DOHH2 (cell line): ENCODE measurements at regions not wholly inside any gene's neighbourhood (a gene's known extent, or its start where the extent isn't known, plus 50 kb on each side); places are given as distances from the start of the nearest gene placed in this dataset.
"Not testable (repeated sequence)": the region's sequence is repeated elsewhere in the genome, so short reads cannot be mapped to it uniquely, and the experiment has no call there.

Experiments used
- H3F3A ChIP-seq: fragments of 200-600 bp; sonication (generic), shearing (Covaris generic); 2 replicates; pipeline ENCODE4 v1.6.0; 2016; ENCODE audit warnings: antibody characterized with exemption, mild to moderate bottlenecking; ENCODE audit not compliant: control insufficient read depth, insufficient read depth
- H3K27ac ChIP-seq: fragments of 200-600 bp; sonication (generic); 2 replicates; pipeline ENCODE4 v1.5.1; 2014; ENCODE audit warnings: low read depth, mild to moderate bottlenecking, low read length, moderate library complexity
- H3K27me3 ChIP-seq: fragments of 200-600 bp; sonication (generic); 2 replicates; pipeline ENCODE4 v1.6.1; 2014; ENCODE audit warnings: mild to moderate bottlenecking, low read length, mixed read lengths; ENCODE audit not compliant: control insufficient read depth
- H3K36me3 ChIP-seq: fragments of 200-600 bp; sonication (generic); 2 replicates; pipeline ENCODE4 v1.6.1; 2014; ENCODE audit warnings: mild to moderate bottlenecking, low read length, moderate library complexity, mixed read lengths; ENCODE audit not compliant: control insufficient read depth
- H3K4me1 ChIP-seq: fragments of 200-600 bp; sonication (generic); 2 replicates; pipeline ENCODE4 v1.6.1; 2014; ENCODE audit warnings: mild to moderate bottlenecking, low read length, mixed read lengths; ENCODE audit not compliant: control insufficient read depth
- H3K4me2 ChIP-seq: fragments of 200-600 bp; sonication (generic); 2 replicates; pipeline ENCODE4 v1.6.0; 2014; ENCODE audit warnings: mild to moderate bottlenecking, low read length, moderate library complexity
- H3K4me3 ChIP-seq: fragments of 200-600 bp; sonication (generic); 2 replicates; pipeline ENCODE4 v1.5.1; 2014; ENCODE audit warnings: mild to moderate bottlenecking, low read length, mixed read lengths
- H3K79me2 ChIP-seq: fragments of 200-600 bp; sonication (generic); 2 replicates; pipeline ENCODE4 v1.6.1; 2014; ENCODE audit warnings: mild to moderate bottlenecking, low read length, mixed read lengths; ENCODE audit not compliant: control insufficient read depth
- H3K9me2 ChIP-seq: fragments of 200-600 bp; sonication (generic); replicated peaks from 2 replicates; pipeline ENCODE4 v1.6.1; 2014; ENCODE audit warnings: mild to moderate bottlenecking, low read length, mixed read lengths; ENCODE audit not compliant: control insufficient read depth
- H3K9me3 ChIP-seq: fragments of 200-600 bp; sonication (generic); 2 replicates; pipeline ENCODE4 v1.6.1; 2014; ENCODE audit warnings: antibody characterized with exemption, low read length, mixed read lengths; ENCODE audit not compliant: control insufficient read depth, insufficient read depth
- H4K20me1 ChIP-seq: fragments of 200-600 bp; sonication (generic); 2 replicates; pipeline ENCODE4 v1.6.0; 2014; ENCODE audit warnings: low read depth, mild to moderate bottlenecking, antibody characterized with exemption, low read length, moderate library complexity; ENCODE audit not compliant: control insufficient read depth, insufficient read depth
- EZH2phosphoT487 ChIP-seq: fragments of 200-600 bp; sonication (generic); IDR thresholded peaks from 2 replicates; pipeline ENCODE4 v1.6.1; 2017; ENCODE audit warnings: borderline replicate concordance, mild to moderate bottlenecking, antibody characterized with exemption, low read length, moderate library complexity, mixed read lengths
- TF ChIP-seq, protein P1 (sequence below): fragments of 200-600 bp; sonication (generic); IDR thresholded peaks from one replicate; pipeline ENCODE4 v1.5.1; 2014; ENCODE audit warnings: antibody characterized with exemption, mild to moderate bottlenecking, low read depth, low read length; ENCODE audit not compliant: poor library complexity, severe bottlenecking

DNA sequence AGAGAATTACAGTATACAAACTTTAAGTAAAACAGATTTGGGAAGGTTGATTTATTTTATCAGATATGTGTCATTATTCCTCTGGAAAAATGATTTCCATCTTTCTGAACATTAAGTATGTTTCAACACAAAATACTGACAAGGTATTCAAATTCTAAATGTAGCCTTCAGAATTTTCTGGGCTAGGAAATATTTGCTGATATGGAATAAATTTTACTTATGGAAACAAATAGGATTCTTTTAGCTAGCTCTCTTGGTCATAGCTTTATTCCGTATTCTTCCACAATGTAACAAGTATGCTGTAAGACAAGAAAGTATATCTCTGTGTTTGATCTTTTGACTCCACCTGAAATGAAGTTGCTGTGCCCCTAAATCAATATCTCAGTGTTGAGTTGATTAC lies 1125.2 kb upstream of the CITED2 start:
- H3K4me2 ChIP-seq, result no peak overlapping the region
- no peaks in the 10 kb centered on the region for H3K79me2 ChIP-seq
- TF ChIP-seq EZH2phosphoT487, result no peak
- TF ChIP-seq, protein P1, sequence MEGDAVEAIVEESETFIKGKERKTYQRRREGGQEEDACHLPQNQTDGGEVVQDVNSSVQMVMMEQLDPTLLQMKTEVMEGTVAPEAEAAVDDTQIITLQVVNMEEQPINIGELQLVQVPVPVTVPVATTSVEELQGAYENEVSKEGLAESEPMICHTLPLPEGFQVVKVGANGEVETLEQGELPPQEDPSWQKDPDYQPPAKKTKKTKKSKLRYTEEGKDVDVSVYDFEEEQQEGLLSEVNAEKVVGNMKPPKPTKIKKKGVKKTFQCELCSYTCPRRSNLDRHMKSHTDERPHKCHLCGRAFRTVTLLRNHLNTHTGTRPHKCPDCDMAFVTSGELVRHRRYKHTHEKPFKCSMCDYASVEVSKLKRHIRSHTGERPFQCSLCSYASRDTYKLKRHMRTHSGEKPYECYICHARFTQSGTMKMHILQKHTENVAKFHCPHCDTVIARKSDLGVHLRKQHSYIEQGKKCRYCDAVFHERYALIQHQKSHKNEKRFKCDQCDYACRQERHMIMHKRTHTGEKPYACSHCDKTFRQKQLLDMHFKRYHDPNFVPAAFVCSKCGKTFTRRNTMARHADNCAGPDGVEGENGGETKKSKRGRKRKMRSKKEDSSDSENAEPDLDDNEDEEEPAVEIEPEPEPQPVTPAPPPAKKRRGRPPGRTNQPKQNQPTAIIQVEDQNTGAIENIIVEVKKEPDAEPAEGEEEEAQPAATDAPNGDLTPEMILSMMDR, result no peak
- H3K4me1 ChIP-seq, result no peaks in the 10 kb centered on the region
- no peaks in the 10 kb centered on the region for H3K9me3 ChIP-seq
- no peaks in the 10 kb centered on the region for H3K9me2 ChIP-seq
- no peak overlapping the region for H3K27ac ChIP-seq
- no peaks in the 10 kb centered on the region for H3K36me3 ChIP-seq
- no peaks in the 10 kb centered on the region for H4K20me1 ChIP-seq
- H3F3A ChIP-seq, result no peaks in the 10 kb centered on the region
- H3K27me3 ChIP-seq, result no peaks in the 10 kb centered on the region
- H3K4me3 ChIP-seq, result no peak overlapping the region

DNA sequence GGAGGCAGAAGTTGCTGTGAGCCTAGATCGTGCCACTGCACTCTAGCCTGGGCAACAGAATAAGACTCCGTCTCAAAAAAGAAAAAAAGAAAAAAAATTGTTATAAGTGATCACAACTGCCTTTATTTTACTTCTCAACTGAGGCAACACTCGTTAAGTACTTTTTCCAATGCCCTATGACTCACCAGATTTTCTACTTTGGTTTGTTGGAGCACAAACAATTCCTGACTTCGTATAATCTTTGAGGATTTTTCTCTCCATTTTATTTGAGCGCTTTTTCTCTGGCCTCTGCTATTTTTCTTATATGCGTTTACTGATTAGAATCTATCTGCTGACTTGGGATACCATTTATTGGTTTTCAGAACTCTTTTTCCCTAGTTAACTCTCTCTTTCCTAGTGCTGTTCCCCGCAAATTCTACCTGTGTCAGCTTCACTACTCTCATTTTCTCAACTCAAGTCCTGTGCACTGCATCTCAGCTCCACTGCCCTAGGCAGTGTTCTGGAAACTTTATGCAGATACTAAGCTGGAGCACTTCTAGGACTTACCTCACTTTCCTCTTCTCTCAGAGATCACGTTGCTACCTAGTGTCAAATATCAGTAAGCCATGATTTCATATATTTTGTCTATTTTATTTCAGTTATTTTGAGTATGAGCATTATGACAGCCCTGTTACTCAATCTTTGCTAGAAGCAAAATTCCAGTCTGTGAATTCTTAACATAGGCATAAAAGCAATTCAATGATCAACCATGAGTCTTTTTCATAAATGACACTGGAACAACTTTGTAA lies 1120.1 kb upstream of the CITED2 start:
- TF ChIP-seq, protein P1, result no peak
- no peak for TF ChIP-seq EZH2phosphoT487
- Histone ChIP-seq H3K27me3 (no peaks in the 10 kb centered on the region), H3K4me1 (no peaks in the 10 kb centered on the region), H3K9me2 (no peaks in the 10 kb centered on the region), H3F3A (no peaks in the 10 kb centered on the region), H3K36me3 (no peaks in the 10 kb centered on the region), H4K20me1 (no peaks in the 10 kb centered on the region), H3K4me2 (no peak overlapping the region), H3K79me2 (no peaks in the 10 kb centered on the region), H3K27ac (no peak overlapping the region), H3K4me3 (no peak overlapping the region), H3K9me3 (no peaks in the 10 kb centered on the region)

DNA sequence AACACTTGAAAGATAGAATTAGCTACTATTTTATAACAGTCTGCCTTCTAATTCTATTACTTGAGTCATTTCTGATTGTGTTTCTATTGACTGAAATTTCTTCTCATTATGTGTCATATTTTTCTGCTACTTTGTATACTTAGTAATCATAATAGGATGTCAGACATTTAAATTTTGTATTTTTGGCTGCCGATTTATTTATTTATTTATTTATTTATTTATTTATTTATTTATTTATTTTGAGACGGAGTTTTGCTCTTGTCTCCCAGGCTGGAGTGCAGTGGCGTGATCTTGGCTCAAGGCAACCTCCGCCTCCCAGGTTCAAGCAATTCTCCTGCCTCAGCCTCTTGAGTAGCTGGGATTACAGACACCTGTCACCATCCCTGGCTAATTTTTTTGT lies 1119.0 kb upstream of the CITED2 start:
- not testable (repeated sequence) for H3K4me2 ChIP-seq, H3K27ac ChIP-seq, H3K9me2 ChIP-seq, H3K79me2 ChIP-seq, H3K36me3 ChIP-seq, H3K9me3 ChIP-seq, H3K4me3 ChIP-seq, H3F3A ChIP-seq, H3K4me1 ChIP-seq, H4K20me1 ChIP-seq, H3K27me3 ChIP-seq

DNA sequence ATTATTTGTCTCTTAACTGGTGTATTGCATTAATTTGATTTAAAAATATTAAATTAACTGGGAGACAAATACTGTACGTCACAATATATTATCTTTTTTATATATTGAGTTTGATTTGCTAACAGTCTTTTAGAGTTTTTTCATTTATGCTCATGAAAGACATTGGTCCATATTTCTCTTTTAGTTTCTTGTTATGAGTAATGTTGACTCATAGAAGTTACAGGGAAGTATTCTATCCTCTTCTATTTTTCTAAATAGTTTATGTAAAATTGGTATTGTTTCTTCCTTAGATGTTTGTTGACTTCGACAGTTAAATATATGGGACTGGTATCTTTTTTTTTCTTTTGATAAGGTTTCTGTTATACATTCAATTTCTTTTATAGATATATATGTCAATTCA lies 1115.6 kb upstream of the CITED2 start:
- Histone ChIP-seq H4K20me1 (no peaks in the 10 kb centered on the region), H3K4me1 (no peaks in the 10 kb centered on the region), H3K27ac (no peak overlapping the region), H3F3A (no peaks in the 10 kb centered on the region), H3K9me2 (no peaks in the 10 kb centered on the region), H3K27me3 (no peaks in the 10 kb centered on the region), H3K4me3 (no peak overlapping the region), H3K79me2 (no peaks in the 10 kb centered on the region), H3K9me3 (no peaks in the 10 kb centered on the region), H3K36me3 (no peaks in the 10 kb centered on the region), H3K4me2 (no peak overlapping the region)
- TF ChIP-seq, protein P1, result no peak
- no peak for TF ChIP-seq EZH2phosphoT487
